ENCODE measurements at regions not wholly inside any gene's neighbourhood (a gene's known extent, or its start where the extent isn't known, plus 50 kb on each side); places are given as distances from the start of the nearest gene placed in this dataset.

- TF ChIP-seq POLR2A (IDR thresholded peaks at IDR 0.05; ENCODE audit: low read length) = no peak
- TF ChIP-seq GATA1 (IDR thresholded peaks at IDR 0.05; ENCODE audit: low read depth, low read length) = no peak
Observed at GRCh38 chr5:124981901-124982300, 235.5 kb upstream of the ZNF608 start.

All from erythroblast (primary cell).